PC-3 (cell line): ENCODE measurements at regions not wholly inside any gene's neighbourhood (a gene's known extent, or its start where the extent isn't known, plus 50 kb on each side); places are given as distances from the start of the nearest gene placed in this dataset.

Source experiments
- EZH2phosphoT487 ChIP-seq: fragments of 300-600 bp; sonication (generic); IDR thresholded peaks from 2 replicates; pipeline ENCODE4 v1.6.1; 2018; ENCODE audit warnings: mild to moderate bottlenecking, antibody characterized with exemption, low read length, borderline replicate concordance
- TF ChIP-seq, protein P1 (sequence below): fragments of 300-600 bp; sonication (generic); conservative IDR thresholded peaks from 2 replicates; pipeline ENCODE4 v1.5.1; 2017; ENCODE audit warnings: antibody characterized with exemption, low read depth, mild to moderate bottlenecking, low read length

DNA sequence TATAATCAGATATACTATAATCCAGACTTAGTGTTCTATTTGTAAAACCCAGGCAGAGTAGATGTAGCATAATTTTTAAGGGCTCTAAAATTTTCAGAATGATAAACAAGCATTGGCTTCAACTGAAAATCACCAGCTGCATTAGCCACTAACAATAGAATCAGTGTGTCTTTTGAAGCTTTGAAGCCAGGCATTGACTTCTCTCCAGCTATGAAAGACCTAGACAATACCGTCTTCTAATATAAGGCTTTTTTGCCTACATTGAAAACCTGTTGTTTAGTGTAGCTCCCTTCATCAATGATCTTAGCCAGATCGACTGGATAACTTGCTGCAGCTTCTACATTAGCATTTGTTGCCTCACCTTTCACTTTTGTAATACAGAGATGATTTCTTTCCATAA lies 1877.3 kb upstream of the ACO1 start:
- no peak for TF ChIP-seq EZH2phosphoT487
- TF ChIP-seq, protein P1, sequence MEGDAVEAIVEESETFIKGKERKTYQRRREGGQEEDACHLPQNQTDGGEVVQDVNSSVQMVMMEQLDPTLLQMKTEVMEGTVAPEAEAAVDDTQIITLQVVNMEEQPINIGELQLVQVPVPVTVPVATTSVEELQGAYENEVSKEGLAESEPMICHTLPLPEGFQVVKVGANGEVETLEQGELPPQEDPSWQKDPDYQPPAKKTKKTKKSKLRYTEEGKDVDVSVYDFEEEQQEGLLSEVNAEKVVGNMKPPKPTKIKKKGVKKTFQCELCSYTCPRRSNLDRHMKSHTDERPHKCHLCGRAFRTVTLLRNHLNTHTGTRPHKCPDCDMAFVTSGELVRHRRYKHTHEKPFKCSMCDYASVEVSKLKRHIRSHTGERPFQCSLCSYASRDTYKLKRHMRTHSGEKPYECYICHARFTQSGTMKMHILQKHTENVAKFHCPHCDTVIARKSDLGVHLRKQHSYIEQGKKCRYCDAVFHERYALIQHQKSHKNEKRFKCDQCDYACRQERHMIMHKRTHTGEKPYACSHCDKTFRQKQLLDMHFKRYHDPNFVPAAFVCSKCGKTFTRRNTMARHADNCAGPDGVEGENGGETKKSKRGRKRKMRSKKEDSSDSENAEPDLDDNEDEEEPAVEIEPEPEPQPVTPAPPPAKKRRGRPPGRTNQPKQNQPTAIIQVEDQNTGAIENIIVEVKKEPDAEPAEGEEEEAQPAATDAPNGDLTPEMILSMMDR = no peak
